BJ (cell line): ENCODE measurements at regions not wholly inside any gene's neighbourhood (a gene's known extent, or its start where the extent isn't known, plus 50 kb on each side); places are given as distances from the start of the nearest gene placed in this dataset.

ENCODE experiments used
- CTCF ChIA-PET: fragments of 350-600 bp; formaldehyde crosslinking; extraction: SDS; loops from one replicate; lab custom pipeline; 2021; ENCODE audit warnings: antibody characterized with exemption, inconsistent platforms; lab: Yijun Ruan, JAX
- POLR2A ChIA-PET: fragments of 300-600 bp; sonication (Branson Sonifier 250); formaldehyde crosslinking; extraction: SDS; loops from one replicate; lab custom pipeline; 2021; ENCODE audit warnings: antibody characterized with exemption; lab: Charles Lee
- DNase-seq: peaks from one replicate; pipeline ENCODE4 v3.0.0-alpha.2; 2011; ENCODE audit warnings: low read depth
- H3K27me3 ChIP-seq: 2 replicates; pipeline ENCODE4 v1.6.0; 2011; ENCODE audit warnings: low read length; ENCODE audit not compliant: control insufficient read depth, insufficient read depth
- H3K36me3 ChIP-seq: 2 replicates; pipeline ENCODE4 v1.5.1; 2011; ENCODE audit warnings: low read length; ENCODE audit not compliant: control insufficient read depth, insufficient read depth
- H3K4me3 ChIP-seq: 2 replicates; pipeline ENCODE4 v1.5.1; 2011; ENCODE audit warnings: low read depth, mild to moderate bottlenecking, control low read depth, low read length
- TF ChIP-seq, protein P1 (sequence below): IDR thresholded peaks from 2 replicates; pipeline ENCODE4 v1.5.1; 2011; ENCODE audit warnings: low read depth, mild to moderate bottlenecking, control low read depth, inconsistent platforms, low read length, moderate library complexity; ENCODE audit not compliant: insufficient read depth

DNA sequence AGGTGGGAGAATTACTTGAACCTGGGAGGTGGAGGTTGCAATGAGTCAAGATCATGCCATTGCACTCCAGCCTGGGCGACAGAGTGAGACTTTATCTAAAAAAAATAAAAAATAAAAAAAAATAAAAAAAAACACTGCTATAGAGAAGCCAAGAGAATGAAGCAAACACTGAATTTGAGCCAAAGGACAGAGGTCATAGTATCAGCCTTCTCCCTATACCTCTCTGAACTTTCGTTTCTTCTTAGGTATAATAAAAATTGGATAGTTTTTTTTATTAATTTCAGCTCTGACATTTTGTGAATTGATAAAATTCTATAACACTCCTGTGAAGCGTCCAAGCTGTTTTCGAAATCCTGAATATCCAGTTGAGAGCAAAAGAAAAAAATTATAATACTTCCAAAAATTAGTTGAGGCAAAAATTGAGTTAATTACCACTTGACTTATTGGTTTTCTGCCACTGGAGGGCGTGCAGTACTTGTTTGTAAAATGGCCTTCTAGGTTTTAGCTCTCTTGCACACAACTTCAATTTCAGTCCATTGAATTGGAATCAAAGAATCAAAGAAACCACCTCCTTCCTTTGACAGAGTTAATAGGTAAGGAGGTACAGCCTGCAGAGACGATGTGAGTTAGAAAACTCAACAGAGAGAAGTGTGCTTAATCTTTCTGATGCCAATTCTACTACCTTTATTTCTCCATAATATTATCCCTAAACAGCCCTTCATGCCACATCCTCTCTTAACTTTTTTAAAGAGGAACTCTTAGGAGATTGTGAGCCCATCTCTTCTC lies 143.2 kb downstream of the BBOX1 start:
- DNase-seq, result no peak
- Histone ChIP-seq H3K4me3 (no peak overlapping the region), H3K27me3 (no peaks in the 10 kb centered on the region), H3K36me3 (no peaks in the 10 kb centered on the region)
- CTCF ChIA-PET, result interaction anchor here (0.6 to 5.6 kb wide), 25 partner anchors 9 to 886 kb away, joined by 3 to 92 read pairs (median 4); no protein-coding TSS in a partner anchor
- POLR2A ChIA-PET, result no interaction called here
- TF ChIP-seq, protein P1, sequence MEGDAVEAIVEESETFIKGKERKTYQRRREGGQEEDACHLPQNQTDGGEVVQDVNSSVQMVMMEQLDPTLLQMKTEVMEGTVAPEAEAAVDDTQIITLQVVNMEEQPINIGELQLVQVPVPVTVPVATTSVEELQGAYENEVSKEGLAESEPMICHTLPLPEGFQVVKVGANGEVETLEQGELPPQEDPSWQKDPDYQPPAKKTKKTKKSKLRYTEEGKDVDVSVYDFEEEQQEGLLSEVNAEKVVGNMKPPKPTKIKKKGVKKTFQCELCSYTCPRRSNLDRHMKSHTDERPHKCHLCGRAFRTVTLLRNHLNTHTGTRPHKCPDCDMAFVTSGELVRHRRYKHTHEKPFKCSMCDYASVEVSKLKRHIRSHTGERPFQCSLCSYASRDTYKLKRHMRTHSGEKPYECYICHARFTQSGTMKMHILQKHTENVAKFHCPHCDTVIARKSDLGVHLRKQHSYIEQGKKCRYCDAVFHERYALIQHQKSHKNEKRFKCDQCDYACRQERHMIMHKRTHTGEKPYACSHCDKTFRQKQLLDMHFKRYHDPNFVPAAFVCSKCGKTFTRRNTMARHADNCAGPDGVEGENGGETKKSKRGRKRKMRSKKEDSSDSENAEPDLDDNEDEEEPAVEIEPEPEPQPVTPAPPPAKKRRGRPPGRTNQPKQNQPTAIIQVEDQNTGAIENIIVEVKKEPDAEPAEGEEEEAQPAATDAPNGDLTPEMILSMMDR, result peak; percentile 67

DNA sequence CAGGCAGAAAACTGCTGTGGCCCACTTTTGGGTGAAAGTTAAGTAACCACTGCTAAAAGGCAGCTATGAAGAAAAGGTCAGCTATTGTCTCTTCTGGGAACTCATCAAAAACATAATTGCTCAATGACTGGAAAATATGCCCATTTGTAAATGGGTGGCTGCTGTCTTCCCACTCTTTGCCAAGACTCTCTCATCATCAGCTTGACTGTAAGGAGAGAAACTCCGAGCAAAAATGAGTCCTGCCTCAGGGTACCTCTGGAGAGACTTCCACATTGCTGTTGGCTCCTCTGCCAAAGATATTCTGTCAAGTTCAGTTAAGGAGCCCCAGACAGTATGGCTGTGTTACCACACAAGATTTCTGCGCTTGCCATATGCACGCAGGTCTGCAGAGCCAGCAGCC lies 138.7 kb downstream of the BBOX1 start:
- ChIA-PET POLR2A (no interaction called here), CTCF (interaction anchor here (0.7 to 1.8 kb wide), 3 partner anchors 117 to 307 kb away, joined by 3 to 7 read pairs (median 5); no protein-coding TSS in a partner anchor)
- DNase-seq, result no peak
- Histone ChIP-seq H3K4me3 (no peak overlapping the region), H3K27me3 (no peaks in the 10 kb centered on the region), H3K36me3 (no peaks in the 10 kb centered on the region)
- TF ChIP-seq, protein P1, result no peak

DNA sequence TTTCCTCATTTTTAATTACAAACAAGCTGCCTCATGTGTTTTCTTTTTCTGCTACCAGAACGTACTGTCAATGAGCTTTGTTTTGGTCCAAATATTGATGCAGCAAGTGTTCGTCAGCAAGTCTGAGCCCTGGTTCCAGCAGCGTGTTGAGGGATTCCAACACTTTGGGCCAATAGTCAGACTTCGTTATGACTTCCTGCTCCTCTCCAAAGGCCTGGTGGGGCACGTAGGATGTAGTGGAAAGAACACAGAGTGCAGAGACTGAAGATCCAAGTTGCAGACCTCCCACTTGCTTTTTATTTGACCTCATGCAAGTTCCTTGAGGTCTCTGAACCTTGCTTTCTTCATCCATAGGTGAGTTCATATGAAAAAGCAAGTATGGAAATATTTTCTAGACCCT lies 138.2 kb downstream of the BBOX1 start:
- Histone ChIP-seq H3K27me3 (no peaks in the 10 kb centered on the region), H3K4me3 (no peak overlapping the region), H3K36me3 (no peaks in the 10 kb centered on the region)
- no peak for DNase-seq
- POLR2A ChIA-PET, result no interaction called here
- TF ChIP-seq, protein P1, result no peak
- CTCF ChIA-PET, result interaction anchor here (0.7 to 1.8 kb wide), 3 partner anchors 118 to 308 kb away, joined by 3 to 7 read pairs (median 5); no protein-coding TSS in a partner anchor
